ENCODE measurements at regions not wholly inside any gene's neighbourhood (a gene's known extent, or its start where the extent isn't known, plus 50 kb on each side); places are given as distances from the start of the nearest gene placed in this dataset.

DNA sequence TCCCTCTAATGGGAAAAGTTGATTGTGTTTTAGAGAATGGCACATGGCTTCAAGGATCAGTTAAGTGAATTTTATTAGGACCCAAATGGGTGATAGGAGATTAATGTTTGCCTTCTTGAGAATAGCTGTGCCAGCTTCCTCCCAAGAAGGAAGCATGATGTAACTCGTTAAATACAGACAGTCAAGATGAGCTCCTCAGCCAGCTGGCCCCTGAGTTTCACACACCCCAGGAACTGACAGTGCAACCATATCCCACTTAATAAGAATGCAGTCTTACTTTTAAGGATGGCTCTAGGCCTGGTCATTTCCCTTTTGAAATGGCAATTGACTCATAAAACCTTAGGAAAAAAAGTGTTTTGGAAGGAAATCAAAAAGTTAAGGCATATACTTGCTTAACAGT, 472.8 kb upstream of the KCNMB2 start:
- no peak for DNase-seq (ENCODE audit: low read depth)

DNA sequence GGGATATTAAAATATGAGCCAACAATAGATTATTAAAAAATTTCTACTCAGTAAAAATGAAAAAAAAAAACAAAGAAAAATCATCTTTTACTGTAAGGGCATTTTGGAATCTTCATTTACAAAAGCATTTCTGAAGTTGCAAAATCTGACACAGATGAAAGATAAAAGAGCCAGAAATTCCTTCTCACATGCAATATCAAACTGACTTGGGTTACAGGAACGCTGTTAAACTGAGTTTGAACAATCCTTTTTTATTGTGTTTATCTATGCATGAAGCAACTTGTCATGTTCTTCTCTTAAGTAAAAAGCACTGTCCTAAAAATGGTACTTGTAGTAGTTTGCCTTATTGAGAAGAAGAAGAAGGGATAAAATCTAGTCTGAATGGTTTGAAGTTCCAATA, 468.5 kb upstream of the KCNMB2 start:
- DNase-seq (ENCODE audit: low read depth): no peak

DNA sequence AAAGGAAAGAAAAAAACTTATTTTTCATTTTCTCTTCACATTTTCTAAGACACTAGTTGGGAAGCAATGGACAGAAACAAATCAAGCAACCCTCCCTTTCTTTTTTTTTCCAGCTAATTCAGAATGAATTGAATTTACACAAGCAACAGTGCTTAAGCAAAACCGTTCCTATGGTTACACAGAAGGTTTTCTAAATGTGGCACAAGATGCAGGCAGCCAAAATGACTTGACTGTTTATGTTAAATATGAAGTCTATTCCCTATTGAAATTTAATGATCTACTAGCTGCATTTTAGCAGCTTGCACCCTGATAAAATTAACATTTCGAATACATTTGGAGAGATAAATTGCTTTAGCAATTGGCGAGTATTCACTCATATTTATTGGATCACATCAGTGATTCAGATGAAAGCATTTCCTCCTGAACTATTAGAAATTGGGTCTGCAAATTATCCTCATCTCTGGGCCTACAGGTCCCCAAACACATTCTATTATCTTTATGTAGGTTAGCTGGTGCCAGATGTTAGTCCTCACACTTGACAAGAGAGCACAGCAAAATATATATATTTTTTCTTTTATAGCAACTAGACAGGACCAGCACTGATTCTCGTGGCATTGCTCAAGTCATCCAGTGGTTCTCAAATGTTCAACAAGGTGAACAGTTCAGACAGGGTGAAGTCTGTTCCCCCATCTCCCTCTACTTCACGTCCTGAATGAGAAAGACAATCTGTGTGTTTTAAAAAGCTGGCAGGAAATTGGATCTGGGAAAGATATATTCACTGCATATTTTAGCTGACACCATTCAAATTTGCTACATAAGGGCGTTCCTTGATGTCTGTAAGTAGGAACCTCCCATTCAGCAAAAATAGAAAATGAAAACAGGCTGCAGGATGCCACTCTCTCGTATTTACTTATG, 463.6 kb upstream of the KCNMB2 start:
- DNase-seq (ENCODE audit: low read depth): no peak

DNA sequence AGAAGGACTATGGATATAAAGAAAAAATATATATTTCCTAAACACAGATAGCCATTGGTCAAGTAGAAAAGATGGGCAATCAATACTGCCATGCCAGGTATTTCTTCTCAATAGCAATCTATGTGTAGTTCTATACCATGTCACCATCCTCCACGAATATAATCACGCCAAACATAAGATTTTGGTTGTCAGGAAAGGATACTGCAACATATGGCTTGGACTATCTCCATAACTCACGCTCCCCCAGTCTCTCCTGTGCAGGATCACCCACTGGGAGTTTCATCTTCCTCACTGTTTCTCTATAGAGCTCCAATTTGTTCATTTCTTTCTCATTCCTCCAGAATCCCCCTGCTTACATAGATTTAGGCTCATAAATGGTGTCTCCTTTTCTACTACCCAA, 462.9 kb upstream of the KCNMB2 start:
- DNase-seq (ENCODE audit: low read depth): no peak

DNA sequence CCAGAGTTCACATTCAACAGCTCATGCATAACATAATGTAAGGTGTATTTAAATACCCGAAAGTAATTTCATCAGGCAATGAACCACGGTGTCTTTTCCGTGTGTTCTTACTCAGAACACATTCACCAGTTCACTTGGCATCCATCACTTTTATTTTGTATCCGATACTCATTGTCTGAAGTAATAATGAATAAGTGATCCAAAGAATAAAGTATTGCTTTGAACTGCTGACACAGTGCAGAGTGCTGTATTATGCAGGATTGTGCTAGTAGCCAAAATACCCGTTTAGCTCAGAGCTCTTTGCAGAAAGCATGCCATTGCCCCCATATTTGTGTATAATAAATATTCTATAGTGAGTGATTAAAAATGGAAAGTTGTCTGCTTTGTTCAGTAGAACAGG, 460.9 kb upstream of the KCNMB2 start:
- DNase-seq (ENCODE audit: low read depth): no peak

DNA sequence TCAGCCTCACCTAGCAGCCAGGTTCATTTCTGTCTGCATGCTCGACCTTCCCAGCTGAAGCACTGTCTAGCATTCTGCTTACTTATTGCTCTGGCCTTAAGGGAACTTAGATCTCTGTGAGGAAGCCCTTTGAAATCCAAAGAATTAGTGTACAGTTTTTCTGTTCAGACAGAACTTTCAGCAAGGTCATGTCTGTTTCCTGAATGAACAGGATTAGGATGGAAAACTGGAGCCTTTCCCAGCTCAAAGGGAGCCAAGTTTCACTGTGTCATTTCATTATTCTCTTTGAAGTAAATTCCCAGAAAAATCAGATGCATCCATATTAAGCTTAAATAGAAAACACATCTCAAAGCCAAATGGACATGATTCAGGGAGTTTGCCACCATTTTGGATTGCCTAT, 457.3 kb upstream of the KCNMB2 start:
- DNase-seq (ENCODE audit: low read depth): no peak

DNA sequence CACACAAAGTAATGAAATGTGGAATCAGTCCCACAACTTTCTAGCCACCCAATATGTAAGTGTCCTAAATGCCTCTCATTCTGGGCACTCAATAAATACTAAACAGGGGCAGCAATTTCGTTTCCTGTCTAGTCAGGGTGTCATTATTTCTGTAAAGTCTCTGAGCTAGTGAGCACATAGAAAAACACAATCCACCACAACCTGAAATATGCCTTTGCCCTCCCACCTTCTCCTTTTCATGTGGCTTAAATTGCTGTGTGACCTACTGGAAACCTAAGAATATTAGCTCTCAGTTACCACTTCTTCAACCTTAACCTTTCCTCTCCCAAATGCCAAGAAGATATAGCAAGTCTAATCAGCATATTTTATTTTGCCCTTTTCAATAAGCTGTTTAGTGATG, 456.3 kb upstream of the KCNMB2 start:
- no peak for DNase-seq (ENCODE audit: low read depth)

DNA sequence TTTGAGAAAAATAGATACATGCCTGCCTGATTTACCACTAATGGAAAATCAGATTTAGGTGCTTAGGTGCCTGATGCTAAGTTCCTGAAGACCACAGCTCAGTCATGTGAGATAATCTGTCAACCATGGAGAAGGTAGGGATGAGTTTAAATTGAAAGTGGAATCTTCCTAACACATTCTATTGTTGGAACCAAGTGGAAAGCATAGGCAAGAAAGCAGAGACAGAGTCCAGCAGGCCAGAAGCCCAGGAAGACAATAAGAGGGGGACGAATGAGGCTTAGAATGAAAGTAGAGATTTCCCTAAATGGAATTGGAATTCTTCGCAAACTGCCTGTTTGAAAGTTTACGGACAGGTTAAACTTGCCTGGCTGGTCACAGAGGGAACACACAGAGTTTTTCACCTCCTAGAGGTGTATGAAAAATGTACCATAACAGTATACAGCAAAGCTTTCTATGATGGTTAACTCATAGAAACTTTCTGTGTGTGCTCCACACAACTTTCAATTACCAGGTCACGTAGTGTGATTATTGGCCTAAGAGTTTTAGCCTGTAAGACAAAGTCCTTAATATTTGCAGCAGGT, 453.8 kb upstream of the KCNMB2 start:
- no peak for DNase-seq (ENCODE audit: low read depth)

DNA sequence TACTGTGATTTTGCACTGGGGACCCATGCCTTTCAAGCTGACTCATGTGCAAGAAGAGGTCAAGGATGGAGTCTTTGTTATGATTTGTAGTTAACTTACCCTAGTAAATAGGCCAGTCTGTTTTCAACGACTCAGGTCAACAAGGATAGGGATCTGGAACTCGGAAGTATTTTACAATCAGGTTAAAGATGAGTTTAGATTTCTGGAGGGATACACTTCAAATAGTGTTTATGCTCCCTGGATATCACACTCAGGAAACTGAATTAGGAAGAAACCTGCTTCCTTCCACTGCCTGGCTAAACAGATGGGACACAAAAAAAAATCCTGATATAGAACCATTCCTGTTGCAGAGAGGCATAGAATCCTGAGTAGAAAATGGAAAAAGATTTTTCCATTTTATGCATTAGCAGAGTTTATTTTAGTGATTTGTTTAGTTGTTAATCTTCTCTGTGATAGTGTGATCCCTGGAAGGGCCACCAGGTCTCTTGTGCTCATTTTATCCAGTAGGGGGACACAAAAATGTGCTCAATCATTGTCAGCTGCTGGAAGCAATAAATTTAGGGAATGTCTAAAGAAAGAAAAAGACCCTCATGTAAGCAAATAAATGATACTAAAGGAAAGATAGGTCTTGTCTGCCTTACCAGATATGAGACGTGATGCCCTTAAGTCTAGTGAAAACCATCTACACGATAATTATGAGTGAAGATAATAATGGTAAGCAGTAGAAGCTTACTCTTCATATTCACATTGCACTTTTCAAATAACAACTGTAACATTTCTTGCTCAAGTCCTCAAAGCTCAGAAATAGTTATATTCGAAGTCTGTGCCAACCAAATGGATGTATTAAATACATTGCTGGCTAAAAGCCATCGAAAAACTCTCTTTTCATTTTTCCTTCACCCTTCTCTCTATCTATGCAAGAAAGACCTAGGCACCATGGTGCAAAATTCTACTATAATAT, 452.1 kb upstream of the KCNMB2 start:
- DNase-seq (ENCODE audit: low read depth): no peak

DNA sequence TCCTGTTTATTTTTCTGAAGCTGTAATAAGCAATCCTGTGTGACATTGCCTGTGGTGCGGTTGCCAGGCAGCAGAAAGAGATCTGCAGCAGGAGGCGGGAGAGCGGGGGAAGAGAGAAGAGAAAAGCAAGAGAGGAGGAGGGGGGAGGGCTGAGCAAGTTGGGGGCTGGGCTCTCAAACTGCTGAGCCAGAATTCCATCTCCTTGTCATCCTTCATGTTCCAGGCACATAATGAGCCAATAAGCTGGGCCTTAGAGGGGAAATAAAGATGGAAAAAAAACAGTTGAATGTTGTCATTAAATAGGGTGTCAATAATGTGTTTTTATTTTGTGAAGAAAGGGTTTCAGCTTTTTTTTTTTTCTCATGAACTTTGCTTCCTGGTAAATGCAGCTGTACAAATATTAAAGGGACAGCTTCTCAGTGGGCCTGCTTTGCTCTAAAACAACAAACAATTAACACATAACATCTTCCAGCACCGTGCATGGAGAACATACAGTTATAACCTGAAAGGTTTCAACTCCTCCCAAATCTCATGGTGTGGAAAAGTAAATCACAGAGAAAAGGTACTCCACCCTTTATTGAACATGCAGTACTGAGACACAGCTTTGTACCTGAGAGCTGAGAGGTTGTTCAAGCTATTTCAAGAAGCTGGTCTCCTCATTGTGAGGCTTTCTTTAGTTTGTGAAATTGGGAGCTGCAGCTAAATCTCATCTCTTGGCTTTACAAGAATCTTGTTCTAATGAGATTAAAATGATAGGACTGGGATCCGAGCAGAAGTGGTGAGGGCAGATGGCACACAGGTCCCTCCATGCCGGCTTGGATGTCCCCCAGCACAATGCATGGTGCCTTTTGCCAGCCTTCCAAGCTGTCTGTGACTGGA, 451.1 kb upstream of the KCNMB2 start:
- DNase-seq (ENCODE audit: low read depth): peak; percentile 10

DNA sequence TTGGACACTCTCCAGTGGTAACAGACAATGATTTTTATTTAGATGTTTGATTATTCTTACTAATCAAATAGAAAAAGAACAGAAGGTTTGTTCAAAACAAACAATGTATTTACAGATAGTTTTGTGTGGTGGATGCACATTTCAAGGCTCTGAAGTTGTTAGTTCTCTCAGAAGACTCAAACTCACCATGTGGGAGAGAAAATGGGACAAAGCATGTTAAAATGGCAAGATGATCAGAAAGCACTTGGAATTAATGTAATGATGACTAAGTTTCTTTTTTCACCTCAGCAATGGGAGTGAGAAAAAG, 450.5 kb upstream of the KCNMB2 start:
- DNase-seq (ENCODE audit: low read depth): no peak

DNA sequence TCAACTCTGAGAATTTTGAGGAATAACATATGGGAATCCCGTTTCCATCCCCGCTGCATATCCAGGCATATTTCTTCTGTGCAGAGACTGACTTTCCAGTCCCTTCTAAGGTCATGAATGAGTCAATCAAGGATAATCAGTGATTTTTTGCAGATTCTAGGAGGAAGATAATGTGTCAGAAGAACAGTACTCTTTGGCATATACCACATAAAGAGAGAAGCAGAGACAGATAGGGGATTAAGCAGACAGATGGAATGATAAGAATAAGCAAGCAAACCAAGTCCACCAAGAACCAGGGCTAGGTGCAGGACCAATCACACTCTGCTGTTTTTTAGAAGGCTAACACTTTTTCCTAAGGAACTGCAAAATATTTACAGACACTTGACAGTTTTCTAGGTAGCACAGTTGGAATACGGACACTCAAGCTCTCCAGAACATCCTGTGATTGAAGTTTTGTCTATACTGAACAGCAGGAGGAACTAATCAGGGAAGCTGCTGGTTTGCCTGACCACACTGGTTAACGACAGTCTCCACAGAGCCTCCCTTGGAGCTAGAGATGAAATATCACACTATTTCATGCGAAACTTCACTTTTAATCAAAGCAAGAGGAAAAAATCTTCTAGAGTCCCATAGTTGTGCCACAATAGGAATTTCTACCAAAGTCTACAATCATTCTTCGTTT, 450.0 kb upstream of the KCNMB2 start:
- DNase-seq (ENCODE audit: low read depth): no peak

DNA sequence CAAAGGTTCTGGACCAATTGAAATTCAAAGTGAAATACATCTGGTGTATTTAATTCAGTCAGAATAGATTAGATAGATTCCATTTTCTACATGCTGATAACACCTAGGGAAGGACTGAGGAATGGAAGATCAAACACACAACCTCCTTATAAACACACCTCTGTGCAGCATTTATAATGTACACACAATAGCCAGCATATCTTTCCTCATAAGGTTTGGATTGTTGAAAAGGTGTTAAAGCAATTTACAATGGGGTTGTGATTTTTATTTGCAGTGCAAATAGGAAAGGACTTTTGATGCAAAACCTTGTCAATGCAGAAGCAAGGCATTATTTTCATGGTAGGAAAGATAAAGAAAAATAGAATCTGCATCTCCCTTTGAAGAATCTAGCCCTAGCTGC, 448.9 kb upstream of the KCNMB2 start:
- no peak for DNase-seq (ENCODE audit: low read depth)

DNA sequence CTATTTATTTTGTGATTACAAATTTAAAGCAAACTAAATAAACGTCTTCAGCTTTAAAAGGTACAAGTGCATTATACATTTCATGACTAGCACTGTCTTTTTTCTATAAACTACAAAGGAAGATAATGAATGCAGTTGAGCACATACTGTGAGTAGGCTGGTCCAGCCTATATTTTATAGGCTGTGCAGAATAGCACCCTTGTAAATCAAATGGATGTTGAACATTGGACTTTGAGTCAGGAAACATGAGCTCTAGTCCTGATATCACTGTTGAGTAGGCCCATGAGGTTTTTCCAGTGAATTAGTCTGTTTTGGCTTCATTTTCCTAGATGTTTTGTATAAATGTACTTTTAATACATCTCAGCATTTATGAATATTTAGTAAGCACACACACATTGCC, 447.3 kb upstream of the KCNMB2 start:
- DNase-seq (ENCODE audit: low read depth): no peak

DNA sequence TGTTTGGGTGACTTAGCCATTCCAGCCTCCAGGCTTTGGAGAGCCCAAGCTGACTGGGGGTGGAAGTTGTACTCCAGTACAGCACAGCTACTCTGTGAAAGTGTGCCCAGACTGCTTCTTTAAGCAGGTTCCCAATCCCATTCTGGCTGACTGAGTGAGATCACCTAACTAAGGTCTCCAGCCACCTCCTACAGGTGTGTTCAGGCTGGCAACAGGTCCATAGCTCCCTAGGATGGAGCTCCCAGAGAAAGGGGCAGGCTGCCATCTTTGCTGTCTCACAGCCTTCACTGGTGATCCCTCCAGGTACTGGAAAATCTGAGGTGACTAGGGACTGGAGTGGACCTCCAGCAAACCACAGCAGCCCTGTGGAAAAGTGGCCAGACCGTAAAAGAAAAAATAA, 445.3 kb upstream of the KCNMB2 start:
- DNase-seq (ENCODE audit: low read depth): no peak

DNA sequence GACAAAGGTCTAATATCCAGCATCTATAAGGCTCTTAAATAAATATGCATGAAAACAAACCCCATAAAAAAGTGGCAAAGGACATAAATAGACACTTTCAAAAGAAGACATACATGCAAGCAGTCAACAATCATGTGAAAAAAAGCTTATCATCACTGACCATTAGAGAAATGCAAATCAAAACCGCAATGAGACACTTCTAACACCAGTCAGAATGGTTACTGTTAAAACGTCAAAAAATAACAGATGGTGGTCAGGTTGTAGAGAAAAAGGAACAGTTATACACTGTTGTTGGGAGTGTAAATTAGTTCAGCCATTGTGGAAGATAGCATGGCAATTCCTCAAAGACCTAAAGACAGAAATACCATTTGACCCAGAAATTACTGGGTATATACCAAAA, 440.7 kb upstream of the KCNMB2 start:
- DNase-seq (ENCODE audit: low read depth): no peak

DNA sequence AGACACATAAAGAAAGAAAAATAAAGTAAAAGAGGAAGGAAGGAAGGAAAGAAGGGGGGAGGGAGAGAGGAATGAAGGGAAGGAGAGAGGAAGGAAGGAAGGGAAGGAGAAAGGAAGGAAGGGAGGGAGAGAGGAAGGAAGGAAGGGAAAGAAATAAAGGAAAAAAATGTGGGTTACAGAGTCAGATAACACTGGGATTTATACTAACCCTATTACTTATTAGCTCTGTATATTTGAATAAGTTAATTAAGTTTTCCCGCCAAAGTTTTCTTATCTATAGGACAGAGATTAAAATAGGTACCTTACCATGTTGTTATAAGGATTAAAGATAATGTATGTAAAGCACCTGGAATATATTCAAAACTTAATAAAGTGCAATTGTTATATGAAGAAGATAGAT, 439.3 kb upstream of the KCNMB2 start:
- no peak for DNase-seq (ENCODE audit: low read depth)

DNA sequence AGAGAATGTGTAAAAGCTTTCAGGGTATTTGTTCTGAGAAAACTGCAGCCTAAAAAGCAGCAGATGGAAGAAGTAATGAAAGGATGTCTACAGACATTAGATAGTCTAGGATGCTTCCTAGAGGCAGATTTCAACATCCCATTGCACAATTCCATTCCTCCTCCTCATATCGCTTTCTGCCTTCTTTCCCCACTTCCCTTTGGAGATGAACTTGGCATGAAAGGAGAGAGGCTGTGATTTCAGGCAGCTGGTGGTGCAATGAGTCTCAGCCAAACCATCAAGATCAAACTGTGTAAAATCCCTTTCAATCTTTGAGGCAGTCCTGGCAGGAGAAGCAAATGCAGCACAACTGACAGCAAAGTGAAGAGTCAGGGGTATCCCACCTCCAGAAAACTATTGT, 438.7 kb upstream of the KCNMB2 start:
- no peak for DNase-seq (ENCODE audit: low read depth)

DNA sequence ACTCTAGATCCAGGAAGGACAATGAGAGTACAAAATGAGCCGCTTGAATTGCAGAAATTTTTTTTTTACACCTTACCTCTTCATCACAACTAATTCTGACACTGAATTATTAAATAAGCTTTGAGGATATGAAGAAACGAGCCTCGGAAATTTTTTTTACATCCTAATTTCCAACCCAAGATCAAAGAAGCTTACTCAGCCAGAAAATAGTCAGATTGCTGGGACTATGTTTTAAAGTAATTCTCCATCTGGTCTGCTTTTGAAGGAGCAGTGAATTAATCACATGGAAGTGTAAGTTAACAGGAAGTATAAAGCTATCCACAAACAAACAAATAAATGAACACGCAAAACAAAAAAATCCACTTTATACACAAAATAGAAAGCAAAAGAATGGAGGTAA, 437.0 kb upstream of the KCNMB2 start:
- no peak for DNase-seq (ENCODE audit: low read depth)

DNA sequence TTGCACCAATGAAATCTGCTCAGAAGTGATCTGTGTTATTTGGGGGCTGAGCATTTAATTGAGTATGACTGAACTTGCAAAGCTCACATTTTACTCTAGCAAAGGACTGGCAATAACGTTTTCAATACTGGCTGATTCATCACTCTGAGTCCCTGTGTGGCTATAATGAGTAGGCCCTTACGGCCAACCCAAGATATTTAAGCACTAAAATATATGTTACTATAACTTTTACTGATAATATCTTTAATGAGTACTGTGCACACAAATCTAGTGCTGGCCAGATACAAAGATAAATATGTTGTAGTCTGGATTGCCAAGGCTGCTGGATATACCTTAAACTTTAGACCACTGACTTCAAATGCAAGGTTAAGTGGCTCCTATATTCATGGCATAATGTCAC, 436.4 kb upstream of the KCNMB2 start:
- no peak for DNase-seq (ENCODE audit: low read depth)

DNA sequence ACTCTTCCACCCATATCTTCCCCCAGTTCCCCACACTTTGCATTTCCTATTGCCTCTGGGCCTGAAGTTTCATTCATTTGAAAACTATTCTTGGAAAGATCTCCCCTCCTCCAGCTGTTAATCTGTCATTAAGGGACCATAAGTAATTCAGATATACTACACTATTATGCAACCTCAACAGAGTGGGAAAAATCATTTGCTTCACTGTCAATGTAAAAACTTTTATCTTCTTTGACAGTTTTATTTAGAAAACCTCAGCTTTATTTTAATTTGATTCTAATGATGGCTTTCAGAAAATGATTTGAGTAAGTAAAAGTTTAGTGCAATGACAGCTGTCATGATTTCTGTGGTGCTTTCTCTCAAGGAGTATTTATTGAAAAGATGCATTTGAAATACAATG, 435.3 kb upstream of the KCNMB2 start:
- DNase-seq (ENCODE audit: low read depth): no peak

All from activated T-cell treated with anti-CD3 and anti-CD28 coated beads for 24 hours (primary cell).